Chondrocyte (in vitro differentiated cells): ENCODE measurements at regions not wholly inside any gene's neighbourhood (a gene's known extent, or its start where the extent isn't known, plus 50 kb on each side); places are given as distances from the start of the nearest gene placed in this dataset.

Source experiments
- DNase-seq: peaks from one replicate; pipeline ENCODE4 v3.0.0; 2021; ENCODE audit warnings: mixed read lengths, low spot score
- H3K27ac Mint-ChIP-seq: one replicate; pipeline ENCODE4 v1.8.0; 2021; ENCODE audit warnings: mild to moderate bottlenecking, moderate library complexity, mixed read lengths; ENCODE audit not compliant: unreplicated experiment
- H3K27me3 Mint-ChIP-seq: 2 replicates; pipeline ENCODE4 v1.8.0; 2021; ENCODE audit warnings: low read depth, mixed read lengths
- H3K36me3 Mint-ChIP-seq: 2 replicates; pipeline ENCODE4 v1.8.0; 2021; ENCODE audit warnings: low read depth, mixed read lengths
- H3K4me1 Mint-ChIP-seq: 2 replicates; pipeline ENCODE4 v1.8.0; 2021; ENCODE audit warnings: low read depth, mild to moderate bottlenecking, mixed read lengths
- H3K4me3 Mint-ChIP-seq: one replicate; pipeline ENCODE4 v1.8.0; 2021; ENCODE audit warnings: mild to moderate bottlenecking, moderate library complexity, mixed read lengths; ENCODE audit not compliant: unreplicated experiment
- H3K9me3 Mint-ChIP-seq: 2 replicates; pipeline ENCODE4 v1.8.0; 2021; ENCODE audit warnings: low read depth, mixed read lengths
- TF ChIP-seq, protein P1 (sequence below): fragments of 200-600 bp; sonication (generic); IDR thresholded peaks from 2 replicates; pipeline ENCODE4 v1.5.0; 2021; ENCODE audit warnings: antibody characterized with exemption, mild to moderate bottlenecking, moderate library complexity

DNA sequence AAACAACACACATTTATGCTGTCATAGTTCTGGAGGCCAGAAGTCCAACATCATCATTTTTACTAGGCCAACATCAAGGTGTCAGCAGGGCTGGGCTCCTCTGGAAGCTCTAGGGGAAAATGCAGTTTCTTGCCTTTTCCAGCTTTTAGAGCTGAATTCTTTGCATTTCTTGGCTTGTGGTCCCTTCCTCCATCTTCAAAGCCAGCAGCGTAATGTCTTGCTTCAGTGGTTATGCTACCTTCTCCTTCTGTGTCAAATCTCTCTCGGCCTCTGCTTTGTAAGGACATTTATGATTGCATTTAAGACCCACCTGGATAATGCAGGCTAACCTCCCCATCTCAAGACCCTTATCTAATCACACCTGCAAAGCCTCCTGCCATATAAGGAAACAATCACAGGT lies 66.5 kb upstream of the ANKRD1 start:
- DNase-seq, result no peak
- Mint-ChIP-seq H3K4me1 (no peaks in the 10 kb centered on the region), H3K36me3 (no peaks in the 10 kb centered on the region), H3K9me3 (no peaks in the 10 kb centered on the region), H3K4me3 (no peak overlapping the region), H3K27me3 (no peaks in the 10 kb centered on the region), H3K27ac (peak overlapping the region; percentile 39)
- TF ChIP-seq, protein P1, sequence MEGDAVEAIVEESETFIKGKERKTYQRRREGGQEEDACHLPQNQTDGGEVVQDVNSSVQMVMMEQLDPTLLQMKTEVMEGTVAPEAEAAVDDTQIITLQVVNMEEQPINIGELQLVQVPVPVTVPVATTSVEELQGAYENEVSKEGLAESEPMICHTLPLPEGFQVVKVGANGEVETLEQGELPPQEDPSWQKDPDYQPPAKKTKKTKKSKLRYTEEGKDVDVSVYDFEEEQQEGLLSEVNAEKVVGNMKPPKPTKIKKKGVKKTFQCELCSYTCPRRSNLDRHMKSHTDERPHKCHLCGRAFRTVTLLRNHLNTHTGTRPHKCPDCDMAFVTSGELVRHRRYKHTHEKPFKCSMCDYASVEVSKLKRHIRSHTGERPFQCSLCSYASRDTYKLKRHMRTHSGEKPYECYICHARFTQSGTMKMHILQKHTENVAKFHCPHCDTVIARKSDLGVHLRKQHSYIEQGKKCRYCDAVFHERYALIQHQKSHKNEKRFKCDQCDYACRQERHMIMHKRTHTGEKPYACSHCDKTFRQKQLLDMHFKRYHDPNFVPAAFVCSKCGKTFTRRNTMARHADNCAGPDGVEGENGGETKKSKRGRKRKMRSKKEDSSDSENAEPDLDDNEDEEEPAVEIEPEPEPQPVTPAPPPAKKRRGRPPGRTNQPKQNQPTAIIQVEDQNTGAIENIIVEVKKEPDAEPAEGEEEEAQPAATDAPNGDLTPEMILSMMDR, result no peak

DNA sequence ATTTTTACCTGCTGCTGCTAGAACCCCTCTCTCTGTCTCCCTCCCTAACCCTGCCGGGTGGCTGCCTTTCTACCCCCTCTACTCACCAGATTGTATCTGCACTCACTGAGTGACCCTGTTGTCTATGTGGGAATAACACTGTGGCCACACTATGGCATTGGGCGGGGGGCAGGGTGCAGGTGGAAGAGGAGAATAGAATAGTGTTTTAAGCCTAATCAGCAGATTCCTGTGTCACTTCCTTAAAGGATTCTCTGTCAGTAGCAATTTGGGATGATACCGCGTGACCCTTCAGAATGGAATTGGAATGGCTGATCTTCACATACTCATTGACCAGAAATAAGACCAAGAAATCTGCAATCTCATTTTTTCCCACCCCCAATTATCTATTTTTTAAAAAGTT lies 67.1 kb upstream of the ANKRD1 start:
- DNase-seq, result no peak
- TF ChIP-seq, protein P1, result no peak
- Mint-ChIP-seq H3K4me1 (peaks cover 2% of the 10 kb centered on the region), H3K27ac (no peak overlapping the region), H3K27me3 (no peaks in the 10 kb centered on the region), H3K9me3 (no peaks in the 10 kb centered on the region), H3K4me3 (no peak overlapping the region), H3K36me3 (no peaks in the 10 kb centered on the region)

DNA sequence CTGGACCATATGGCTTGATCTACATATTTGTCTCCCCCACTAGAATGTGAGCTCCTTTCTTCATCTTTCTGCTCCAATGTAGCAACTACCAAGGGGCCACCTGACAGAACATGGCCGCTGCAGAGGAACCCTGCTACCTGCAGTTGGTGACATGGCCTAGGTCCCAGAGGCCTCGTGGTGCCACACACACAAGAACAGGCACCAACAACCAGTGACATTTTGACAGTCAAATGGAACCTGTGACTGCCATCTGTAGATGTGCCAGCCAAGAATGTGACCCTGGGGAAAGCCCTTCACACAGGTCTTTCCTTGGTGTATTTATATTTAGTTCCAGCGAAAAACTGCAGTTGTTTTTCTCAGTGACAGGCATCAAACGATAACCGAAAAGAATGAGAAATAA lies 67.9 kb upstream of the ANKRD1 start:
- H3K27me3 Mint-ChIP-seq, result no peaks in the 10 kb centered on the region
- peaks cover 10% of the 10 kb centered on the region for H3K4me1 Mint-ChIP-seq
- TF ChIP-seq, protein P1, result no peak
- H3K36me3 Mint-ChIP-seq, result no peaks in the 10 kb centered on the region
- H3K4me3 Mint-ChIP-seq, result no peak overlapping the region
- DNase-seq, result no peak
- H3K27ac Mint-ChIP-seq, result no peak overlapping the region
- no peaks in the 10 kb centered on the region for H3K9me3 Mint-ChIP-seq

DNA sequence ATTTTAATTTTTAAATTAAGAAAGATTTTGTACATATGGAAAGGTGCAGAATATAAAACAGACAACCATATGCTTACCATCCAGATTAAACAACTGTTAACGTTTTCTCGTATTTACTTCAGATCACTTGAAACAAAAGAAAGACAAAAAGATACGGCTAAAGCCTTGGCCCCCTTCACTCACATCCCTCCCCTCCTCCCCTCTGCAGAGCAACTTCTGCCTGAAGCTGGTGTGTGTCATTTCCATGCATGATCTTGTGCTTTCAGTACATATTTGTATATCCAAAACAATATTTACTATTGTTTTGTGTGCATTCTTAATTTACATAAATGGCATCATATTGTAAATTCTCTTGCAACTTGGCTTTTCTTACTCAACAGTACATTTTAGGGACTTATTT lies 68.5 kb upstream of the ANKRD1 start:
- peaks cover 16% of the 10 kb centered on the region for H3K4me1 Mint-ChIP-seq
- H3K4me3 Mint-ChIP-seq, result no peak overlapping the region
- H3K36me3 Mint-ChIP-seq, result no peaks in the 10 kb centered on the region
- no peak overlapping the region for H3K27ac Mint-ChIP-seq
- H3K27me3 Mint-ChIP-seq, result no peaks in the 10 kb centered on the region
- H3K9me3 Mint-ChIP-seq, result no peaks in the 10 kb centered on the region
- no peak for DNase-seq
- TF ChIP-seq, protein P1, result no peak

DNA sequence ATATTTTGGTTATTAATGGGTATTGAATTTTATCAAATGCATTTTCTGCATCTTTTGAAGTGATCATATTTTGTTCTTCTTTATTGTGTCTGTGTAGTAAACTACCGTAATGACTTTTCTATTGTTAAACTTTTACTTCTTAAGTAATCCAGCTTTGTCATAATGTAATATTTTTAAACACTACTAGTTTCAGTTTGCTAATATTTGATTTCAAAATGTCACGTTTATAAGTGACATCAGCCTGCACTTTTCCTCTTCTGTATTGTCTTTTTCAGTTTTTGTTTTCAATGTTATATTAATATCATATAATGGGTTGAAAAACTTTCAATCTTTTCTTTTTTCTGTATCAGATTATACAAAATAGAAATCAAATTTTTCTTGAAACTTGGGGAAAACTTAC lies 71.6 kb upstream of the ANKRD1 start:
- Mint-ChIP-seq H3K4me3 (no peak overlapping the region), H3K27me3 (no peaks in the 10 kb centered on the region), H3K36me3 (no peaks in the 10 kb centered on the region), H3K27ac (no peak overlapping the region), H3K9me3 (peaks cover 4% of the 10 kb centered on the region), H3K4me1 (peaks cover 20% of the 10 kb centered on the region)
- TF ChIP-seq, protein P1, result no peak
- DNase-seq, result no peak
